Panc1 (cell line): ENCODE measurements at regions not wholly inside any gene's neighbourhood (a gene's known extent, or its start where the extent isn't known, plus 50 kb on each side); places are given as distances from the start of the nearest gene placed in this dataset.

ENCODE experiments used
- ATAC-seq: fragments of 200-7000 bp; cut with Tn5 transposase; 2 replicates; pipeline ENCODE4 v1.9.1; 2020; ENCODE audit warnings: mild to moderate bottlenecking, moderate library complexity
- BruUV-seq: library from RNA; stranded (reverse); fragments of 400-500 nt; replicated peaks from 2 replicates; lab custom pipeline; 2021; lab: Mats Ljungman, UMichigan
- CTCF ChIA-PET: fragments of 300-600 bp; sonication (Branson Sonifier 250); formaldehyde crosslinking; loops from one replicate; lab custom pipeline; 2022; ENCODE audit warnings: antibody characterized with exemption; lab: Charles Lee
- POLR2A ChIA-PET: fragments of 300-600 bp; sonication (Branson Sonifier 250); formaldehyde crosslinking; loops from one replicate; lab custom pipeline; 2022; ENCODE audit warnings: antibody characterized with exemption; lab: Charles Lee
- DNase-seq: peaks from one replicate; pipeline ENCODE4 v3.0.0-alpha.2; 2010; ENCODE audit warnings: low read depth, low spot score
- H3K27ac ChIP-seq: 2 replicates; pipeline ENCODE4 v1.5.1; 2011; ENCODE audit warnings: mild to moderate bottlenecking, low read length, inconsistent platforms
- H3K27me3 ChIP-seq: fragments of 200-500 bp; sonication (Bioruptor generic); 2 replicates; pipeline ENCODE4 v1.6.0; 2014; ENCODE audit warnings: low read length, inconsistent platforms; ENCODE audit not compliant: control insufficient read depth, insufficient read depth
- H3K36me3 ChIP-seq: fragments of 200-500 bp; sonication (Bioruptor generic); 2 replicates; pipeline ENCODE4 v1.5.1; 2014; ENCODE audit warnings: inconsistent platforms, mild to moderate bottlenecking, low read length, moderate library complexity; ENCODE audit not compliant: control insufficient read depth, insufficient read depth
- H3K4me1 ChIP-seq: 2 replicates; pipeline ENCODE4 v1.5.1; 2011; ENCODE audit warnings: inconsistent platforms, mild to moderate bottlenecking, low read length, moderate library complexity; ENCODE audit not compliant: control insufficient read depth, insufficient read depth
- H3K4me3 ChIP-seq, 2 experiments: 2 replicates each; pipeline ENCODE4 v1.5.1; 2011 to 2012; ENCODE audit warnings: low read depth in 2 of 2, low read length in 2 of 2, mild to moderate bottlenecking in 2 of 2, inconsistent platforms in 1 of 2, moderate library complexity in 1 of 2
- H3K9me3 ChIP-seq: fragments of 200-500 bp; sonication (Bioruptor generic); 2 replicates; pipeline ENCODE4 v1.5.1; 2014; ENCODE audit warnings: low read depth, mild to moderate bottlenecking, inconsistent platforms, low read length, moderate library complexity; ENCODE audit not compliant: control insufficient read depth, insufficient read depth
- CTCF ChIP-seq: fragments of 450-650 bp; IDR thresholded peaks from 2 replicates; pipeline ENCODE4 v1.5.1; 2017; ENCODE audit warnings: mild to moderate bottlenecking
- POLR2AphosphoS5 ChIP-seq: IDR thresholded peaks from 2 replicates; pipeline ENCODE4 v1.6.1; 2012; ENCODE audit warnings: mild to moderate bottlenecking, low read depth, low read length, moderate library complexity
- REST ChIP-seq, 2 experiments: IDR thresholded peaks; 2 replicates each; pipeline ENCODE4 v1.6.1; 2011 to 2012; ENCODE audit warnings: low read depth in 2 of 2, control low read depth in 1 of 2, low read length in 1 of 2, mild to moderate bottlenecking in 1 of 2, moderate library complexity in 1 of 2; ENCODE audit not compliant: insufficient read depth in 1 of 2
- SIN3A ChIP-seq: IDR thresholded peaks from 2 replicates; pipeline ENCODE4 v1.6.1; 2012; ENCODE audit warnings: low read depth, mild to moderate bottlenecking, low read length, moderate library complexity, borderline replicate concordance; ENCODE audit not compliant: insufficient read depth
- TCF7L2 ChIP-seq: IDR thresholded peaks from 2 replicates; pipeline ENCODE4 v1.6.1; 2011; ENCODE audit warnings: mild to moderate bottlenecking, low read depth, low read length, inconsistent platforms
- in situ Hi-C: cut with HindIII; loops from 2 replicates; pipeline ENCODE4 v1.10.0; 2016; ENCODE audit warnings: low sequenced_read_pairs, low pct_unique_long_range_greater_than_20kb
- intact Hi-C: fragments of 100-400 bp; cut with micrococcal nuclease; formaldehyde crosslinking; loops from one replicate; pipeline ENCODE4 v1.10.0; 2022; ENCODE audit not compliant: unreplicated experiment

GRCh38 chr12:29867823-29868222 lies 84.1 kb upstream of the TMTC1 start:
- ATAC-seq (no peak), DNase-seq (no peak)
- H3K9me3 ChIP-seq: no peaks in the 10 kb centered on the region
- intact Hi-C loops: no loop called here
- no peak overlapping the region for H3K4me3 ChIP-seq
- H3K27ac ChIP-seq: no peak overlapping the region
- ChIA-PET CTCF (interaction anchor here (0.7 kb wide), 1 partner anchor 1101 kb away, joined by 3 read pairs; no protein-coding TSS in a partner anchor), POLR2A (no interaction called here)
- no peaks in the 10 kb centered on the region for H3K4me1 ChIP-seq
- no peaks in the 10 kb centered on the region for H3K27me3 ChIP-seq
- H3K36me3 ChIP-seq: no peaks in the 10 kb centered on the region
- no TSS peak for BruUV-seq
- in situ Hi-C loops: no loop called here
- TF ChIP-seq POLR2AphosphoS5 (no peak), REST (IDR thresholded peaks at IDR 0.05; ENCODE audit: insufficient read depth in 1 of 2, low read depth in 2 of 2, low read length in 1 of 2) (no peak), CTCF (no peak), TCF7L2 (no peak), SIN3A (no peak)

- ATAC-seq: no peak
Measured at GRCh38 chr12:29863665-29864064, 79.9 kb upstream of the TMTC1 start.

More at GRCh38 chr12:29863665-29864064, 79.9 kb upstream of the TMTC1 start:
- CTCF ChIA-PET: no interaction called here
- H3K9me3 ChIP-seq: no peaks in the 10 kb centered on the region
- no TSS peak for BruUV-seq
- DNase-seq: no peak
- intact Hi-C loops: no loop called here
- H3K4me3 ChIP-seq: no peak overlapping the region
- no peaks in the 10 kb centered on the region for H3K36me3 ChIP-seq
- no peaks in the 10 kb centered on the region for H3K4me1 ChIP-seq
- no peaks in the 10 kb centered on the region for H3K27me3 ChIP-seq
- POLR2A ChIA-PET: no interaction called here
- TF ChIP-seq POLR2AphosphoS5 (no peak), CTCF (no peak), TCF7L2 (no peak), REST (IDR thresholded peaks at IDR 0.05; ENCODE audit: insufficient read depth in 1 of 2, low read depth in 2 of 2, low read length in 1 of 2) (no peak), SIN3A (no peak)
- H3K27ac ChIP-seq: no peak overlapping the region
- in situ Hi-C loops: no loop called here
